ENCODE measurements at regions not wholly inside any gene's neighbourhood (a gene's known extent, or its start where the extent isn't known, plus 50 kb on each side); places are given as distances from the start of the nearest gene placed in this dataset.
"Not testable (repeated sequence)": the region's sequence is repeated elsewhere in the genome, so short reads cannot be mapped to it uniquely, and the experiment has no call there.

- no peak for TF ChIP-seq CTCF (IDR thresholded peaks at IDR 0.05; ENCODE audit: control insufficient read depth, extremely low read depth, insufficient read depth)
- DNase-seq (ENCODE audit: low read depth), result no peak
- no peak overlapping the region for H3K4me3 ChIP-seq (ENCODE audit: low read depth, low read length)
These were observed 59.4 kb upstream of the TLL1 start for GRCh38 chr4:165813606-165814005.

GRCh38 chr4:165814256-165815020 lies 58.6 kb upstream of the TLL1 start:
- DNase-seq (ENCODE audit: low read depth), result peak; percentile 2
- no peak overlapping the region for H3K4me3 ChIP-seq (ENCODE audit: low read depth, low read length)
- TF ChIP-seq CTCF (IDR thresholded peaks at IDR 0.05; ENCODE audit: control insufficient read depth, extremely low read depth, insufficient read depth), result no peak

DNA sequence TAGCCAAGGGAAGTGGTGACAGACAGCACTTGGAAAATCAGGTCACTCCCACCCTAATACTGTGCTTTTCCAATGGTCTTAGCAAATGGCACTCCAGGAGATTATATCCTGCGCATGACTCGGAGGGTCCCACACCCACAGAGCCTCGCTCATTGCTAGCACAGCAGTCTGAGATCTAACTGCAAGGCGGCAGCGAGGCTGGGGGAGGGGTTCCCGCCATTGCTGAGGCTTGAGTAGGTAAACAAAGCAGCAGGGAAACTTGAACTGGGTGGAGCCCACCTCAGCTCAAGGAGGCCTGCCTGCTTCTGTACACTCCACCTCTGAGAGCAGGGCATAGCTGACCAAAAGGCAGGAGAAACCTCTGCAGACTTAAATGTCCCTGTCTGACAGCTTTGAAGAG lies 53.9 kb upstream of the TLL1 start:
- not testable (repeated sequence) for H3K4me3 ChIP-seq (ENCODE audit: low read depth, low read length); DNase-seq (ENCODE audit: low read depth)

Measured in LNCaP clone FGC (cell line).